Gastroesophageal sphincter (tissue), 3 donors: ENCODE measurements at regions not wholly inside any gene's neighbourhood (a gene's known extent, or its start where the extent isn't known, plus 50 kb on each side); places are given as distances from the start of the nearest gene placed in this dataset.

Experiments
- CTCF ChIP-seq, 4 experiments: fragments of 200-600 bp in 2 of 4; fragments of 450-650 bp in 2 of 4; sonication (generic) in 1 of 4; IDR thresholded peaks; one replicate each; pipeline ENCODE4 v1.5.1; 2017 to 2019; ENCODE audit warnings: antibody characterized with exemption in 4 of 4, mild to moderate bottlenecking in 2 of 4, moderate library complexity in 2 of 4
- EP300 ChIP-seq: sonication (generic); formaldehyde crosslinking; IDR thresholded peaks from one replicate; pipeline ENCODE4 v1.6.1; 2017; ENCODE audit warnings: antibody characterized with exemption, mild to moderate bottlenecking
- POLR2AphosphoS5 ChIP-seq: sonication (generic); formaldehyde crosslinking; IDR thresholded peaks from one replicate; pipeline ENCODE4 v1.6.1; 2017; ENCODE audit warnings: antibody characterized with exemption

GRCh38 chr12:83985084-83985483 lies 927.5 kb downstream of the SLC6A15 start:
- no peak for TF ChIP-seq CTCF (IDR thresholded peaks at IDR 0.05)
- TF ChIP-seq POLR2AphosphoS5 = no peak
- no peak for TF ChIP-seq EP300
